Panc1 (cell line): ENCODE measurements at regions not wholly inside any gene's neighbourhood (a gene's known extent, or its start where the extent isn't known, plus 50 kb on each side); places are given as distances from the start of the nearest gene placed in this dataset.

Source experiments
- ATAC-seq: fragments of 200-7000 bp; cut with Tn5 transposase; 2 replicates; pipeline ENCODE4 v1.9.1; 2020; ENCODE audit warnings: mild to moderate bottlenecking, moderate library complexity
- BruUV-seq: library from RNA; stranded (reverse); fragments of 400-500 nt; replicated peaks from 2 replicates; lab custom pipeline; 2021; lab: Mats Ljungman, UMichigan
- CTCF ChIA-PET: fragments of 300-600 bp; sonication (Branson Sonifier 250); formaldehyde crosslinking; loops from one replicate; lab custom pipeline; 2022; ENCODE audit warnings: antibody characterized with exemption; lab: Charles Lee
- POLR2A ChIA-PET: fragments of 300-600 bp; sonication (Branson Sonifier 250); formaldehyde crosslinking; loops from one replicate; lab custom pipeline; 2022; ENCODE audit warnings: antibody characterized with exemption; lab: Charles Lee
- DNase-seq: peaks from one replicate; pipeline ENCODE4 v3.0.0-alpha.2; 2010; ENCODE audit warnings: low read depth, low spot score
- H3K27ac ChIP-seq: 2 replicates; pipeline ENCODE4 v1.5.1; 2011; ENCODE audit warnings: mild to moderate bottlenecking, low read length, inconsistent platforms
- H3K27me3 ChIP-seq: fragments of 200-500 bp; sonication (Bioruptor generic); 2 replicates; pipeline ENCODE4 v1.6.0; 2014; ENCODE audit warnings: low read length, inconsistent platforms; ENCODE audit not compliant: control insufficient read depth, insufficient read depth
- H3K36me3 ChIP-seq: fragments of 200-500 bp; sonication (Bioruptor generic); 2 replicates; pipeline ENCODE4 v1.5.1; 2014; ENCODE audit warnings: inconsistent platforms, mild to moderate bottlenecking, low read length, moderate library complexity; ENCODE audit not compliant: control insufficient read depth, insufficient read depth
- H3K4me1 ChIP-seq: 2 replicates; pipeline ENCODE4 v1.5.1; 2011; ENCODE audit warnings: inconsistent platforms, mild to moderate bottlenecking, low read length, moderate library complexity; ENCODE audit not compliant: control insufficient read depth, insufficient read depth
- H3K4me3 ChIP-seq, 2 experiments: 2 replicates each; pipeline ENCODE4 v1.5.1; 2011 to 2012; ENCODE audit warnings: low read depth in 2 of 2, low read length in 2 of 2, mild to moderate bottlenecking in 2 of 2, inconsistent platforms in 1 of 2, moderate library complexity in 1 of 2
- H3K9me3 ChIP-seq: fragments of 200-500 bp; sonication (Bioruptor generic); 2 replicates; pipeline ENCODE4 v1.5.1; 2014; ENCODE audit warnings: low read depth, mild to moderate bottlenecking, inconsistent platforms, low read length, moderate library complexity; ENCODE audit not compliant: control insufficient read depth, insufficient read depth
- CTCF ChIP-seq: fragments of 450-650 bp; IDR thresholded peaks from 2 replicates; pipeline ENCODE4 v1.5.1; 2017; ENCODE audit warnings: mild to moderate bottlenecking
- POLR2AphosphoS5 ChIP-seq: IDR thresholded peaks from 2 replicates; pipeline ENCODE4 v1.6.1; 2012; ENCODE audit warnings: mild to moderate bottlenecking, low read depth, low read length, moderate library complexity
- REST ChIP-seq, 2 experiments: IDR thresholded peaks; 2 replicates each; pipeline ENCODE4 v1.6.1; 2011 to 2012; ENCODE audit warnings: low read depth in 2 of 2, control low read depth in 1 of 2, low read length in 1 of 2, mild to moderate bottlenecking in 1 of 2, moderate library complexity in 1 of 2; ENCODE audit not compliant: insufficient read depth in 1 of 2
- SIN3A ChIP-seq: IDR thresholded peaks from 2 replicates; pipeline ENCODE4 v1.6.1; 2012; ENCODE audit warnings: low read depth, mild to moderate bottlenecking, low read length, moderate library complexity, borderline replicate concordance; ENCODE audit not compliant: insufficient read depth
- TCF7L2 ChIP-seq: IDR thresholded peaks from 2 replicates; pipeline ENCODE4 v1.6.1; 2011; ENCODE audit warnings: mild to moderate bottlenecking, low read depth, low read length, inconsistent platforms
- in situ Hi-C: cut with HindIII; loops from 2 replicates; pipeline ENCODE4 v1.10.0; 2016; ENCODE audit warnings: low sequenced_read_pairs, low pct_unique_long_range_greater_than_20kb
- intact Hi-C: fragments of 100-400 bp; cut with micrococcal nuclease; formaldehyde crosslinking; loops from one replicate; pipeline ENCODE4 v1.10.0; 2022; ENCODE audit not compliant: unreplicated experiment

- CTCF ChIA-PET: no interaction called here
Measured at GRCh38 chr12:84804691-84805473, 107.7 kb downstream of the SLC6A15 start.

GRCh38 chr12:84803661-84804060, 108.9 kb downstream of the SLC6A15 start:
- DNase-seq: no peak
- in situ Hi-C loops (no loop called here), intact Hi-C loops (no loop called here)
- Histone ChIP-seq H3K4me1 (no peaks in the 10 kb centered on the region), H3K27me3 (no peaks in the 10 kb centered on the region), H3K36me3 (no peaks in the 10 kb centered on the region), H3K9me3 (no peaks in the 10 kb centered on the region), H3K4me3 (no peak overlapping the region), H3K27ac (no peak overlapping the region)
- no peak for TF ChIP-seq SIN3A
- no peak for TF ChIP-seq POLR2AphosphoS5
- TF ChIP-seq TCF7L2: no peak
- no peak for TF ChIP-seq CTCF
- no peak for TF ChIP-seq REST (IDR thresholded peaks at IDR 0.05; ENCODE audit: insufficient read depth in 1 of 2, low read depth in 2 of 2, low read length in 1 of 2)
- CTCF ChIA-PET: no interaction called here
- POLR2A ChIA-PET: no interaction called here
- ATAC-seq: no peak
- BruUV-seq: no TSS peak

More at GRCh38 chr12:84804691-84805473, 107.7 kb downstream of the SLC6A15 start:
- no peaks in the 10 kb centered on the region for H3K9me3 ChIP-seq
- POLR2A ChIA-PET: interaction anchor here (0.6 kb wide), 1 partner anchor 44 kb away, joined by 9 read pairs; no protein-coding TSS in a partner anchor
- no peaks in the 10 kb centered on the region for H3K27me3 ChIP-seq
- ATAC-seq (no peak), DNase-seq (no peak)
- H3K27ac ChIP-seq: no peak overlapping the region
- in situ Hi-C loops (no loop called here), intact Hi-C loops (no loop called here)
- H3K36me3 ChIP-seq: no peaks in the 10 kb centered on the region
- no peaks in the 10 kb centered on the region for H3K4me1 ChIP-seq
- TF ChIP-seq POLR2AphosphoS5 (no peak), REST (IDR thresholded peaks at IDR 0.05; ENCODE audit: insufficient read depth in 1 of 2, low read depth in 2 of 2, low read length in 1 of 2) (no peak), TCF7L2 (no peak), CTCF (no peak), SIN3A (no peak)
- no TSS peak for BruUV-seq
- no peak overlapping the region for H3K4me3 ChIP-seq
